HepG2 (cell line): ENCODE measurements at regions not wholly inside any gene's neighbourhood (a gene's known extent, or its start where the extent isn't known, plus 50 kb on each side); places are given as distances from the start of the nearest gene placed in this dataset.

Experiments
- ATAC-seq: fragments of 200-7000 bp; cut with Tn5 transposase; 3 replicates; pipeline ENCODE4 v1.9.1; 2020; ENCODE audit warnings: mild to moderate bottlenecking, moderate library complexity
- BruUV-seq: library from RNA; stranded (reverse); fragments of 400-500 nt; replicated peaks from 2 replicates; lab custom pipeline; 2021; lab: Mats Ljungman, UMichigan
- CTCF ChIA-PET: fragments of 300-600 bp; formaldehyde crosslinking; extraction: SDS; loops from one replicate; lab custom pipeline; 2021; ENCODE audit warnings: low total read pairs, inconsistent platforms, low intra/inter-chr PET ratio; lab: Yijun Ruan, JAX
- POLR2A ChIA-PET: fragments of 350-600 bp; sonication (Branson Sonifier 250); formaldehyde crosslinking; loops from one replicate; lab custom pipeline; 2020; ENCODE audit warnings: antibody characterized with exemption, inconsistent platforms; lab: Yijun Ruan, JAX
- DNase-seq: peaks from one replicate; pipeline ENCODE4 v3.0.0-alpha.2; 2015; ENCODE audit warnings: low spot score
- FAIRE-seq: peaks from 3 replicates; lab custom pipeline; 2011; peaks lifted over from hg19 to GRCh38; lab: Jason Lieb, UNC
- H2AFZ ChIP-seq: one replicate; pipeline ENCODE4 v1.6.1; 2011; ENCODE audit warnings: low read length, inconsistent platforms
- H3K27ac ChIP-seq: fragments of 300-600 bp; 3 replicates; pipeline ENCODE4 v1.8.0; 2011; ENCODE audit warnings: mixed run types, mild to moderate bottlenecking, mixed read lengths, low read length, inconsistent platforms; ENCODE audit not compliant: insufficient read depth; ENCODE audit errors: extremely low read length
- H3K27me3 ChIP-seq, 2 experiments: fragments of 200-600 bp in 1 of 2; 2 replicates in 1 of 2; 3 replicates in 1 of 2; pipeline versions ENCODE4 v1.6.0 to v1.8.0; 2011; ENCODE audit warnings: low read length in 2 of 2, mild to moderate bottlenecking in 2 of 2, moderate library complexity in 2 of 2, inconsistent platforms in 1 of 2; ENCODE audit not compliant: insufficient read depth in 2 of 2, control insufficient read depth in 1 of 2
- H3K36me3 ChIP-seq, 2 experiments: fragments of 200-600 bp in 1 of 2; replicated peaks in 1 of 2; 2 replicates in 1 of 2; 3 replicates in 1 of 2; pipeline versions ENCODE4 v1.5.1 to v1.8.0; 2011; ENCODE audit warnings: low read length in 2 of 2, inconsistent platforms in 1 of 2; ENCODE audit not compliant: insufficient read depth in 2 of 2, control insufficient read depth in 1 of 2
- H3K4me1 ChIP-seq: 2 replicates; pipeline ENCODE4 v1.5.1; 2012; ENCODE audit warnings: low read length, inconsistent platforms; ENCODE audit not compliant: insufficient read depth
- H3K4me2 ChIP-seq: 2 replicates; pipeline ENCODE4 v1.6.0; 2011; ENCODE audit warnings: low read depth, low read length, inconsistent platforms
- H3K4me3 ChIP-seq, 3 experiments: fragments of 200-600 bp in 1 of 3; sonication (generic), shearing (Covaris generic) in 1 of 3; replicated peaks in 1 of 3; 2 replicates each; pipeline ENCODE4 v1.5.1; 2011 to 2016; ENCODE audit warnings: low read length in 3 of 3, inconsistent platforms in 2 of 3, low read depth in 2 of 3, mild to moderate bottlenecking in 2 of 3, control low read depth in 1 of 3, mixed read lengths in 1 of 3; ENCODE audit not compliant: insufficient read depth in 1 of 3
- H3K79me2 ChIP-seq: one replicate; pipeline ENCODE4 v1.6.1; 2011; ENCODE audit warnings: low read length, inconsistent platforms; ENCODE audit not compliant: insufficient read depth
- H3K9ac ChIP-seq: 2 replicates; pipeline ENCODE4 v1.6.0; 2011; ENCODE audit warnings: mild to moderate bottlenecking, low read depth, low read length, inconsistent platforms; ENCODE audit not compliant: insufficient read depth
- H3K9me3 ChIP-seq: 2 replicates; pipeline ENCODE4 v1.5.1; 2012; ENCODE audit warnings: mild to moderate bottlenecking, low read length
- H4K20me1 ChIP-seq: 2 replicates; pipeline ENCODE4 v1.6.0; 2011; ENCODE audit warnings: inconsistent platforms, mild to moderate bottlenecking, low read length, moderate library complexity; ENCODE audit not compliant: insufficient read depth
- EEA1 ChIP-seq: sonication (generic); formaldehyde crosslinking; IDR thresholded peaks from 2 replicates; pipeline ENCODE4 v1.5.1; 2020; ENCODE audit warnings: mild to moderate bottlenecking, missing genetic modification reagents, borderline replicate concordance
- JUN ChIP-seq: sonication (generic); formaldehyde crosslinking; IDR thresholded peaks from 2 replicates; pipeline ENCODE4 v1.4.0; 2020; ENCODE audit warnings: mild to moderate bottlenecking, missing genetic modification reagents
- PHF21A ChIP-seq: sonication (generic); formaldehyde crosslinking; IDR thresholded peaks from 2 replicates; pipeline ENCODE4 v1.5.0; 2020; ENCODE audit warnings: mild to moderate bottlenecking, missing genetic modification reagents
- RFX1 ChIP-seq: fragments of 450-650 bp; IDR thresholded peaks from 2 replicates; pipeline ENCODE4 v1.6.1; 2017
- SAP130 ChIP-seq: IDR thresholded peaks from 2 replicates; pipeline ENCODE4 v1.6.1; 2016; ENCODE audit warnings: low read depth
- ZNF362 ChIP-seq: sonication (generic); formaldehyde crosslinking; IDR thresholded peaks from 2 replicates; pipeline ENCODE4 v1.4.0; 2020; ENCODE audit warnings: missing genetic modification reagents, mild to moderate bottlenecking, borderline replicate concordance
- ZNF496 ChIP-seq: sonication (generic); formaldehyde crosslinking; IDR thresholded peaks from 2 replicates; pipeline ENCODE4 v1.8.1; 2023; ENCODE audit warnings: mild to moderate bottlenecking, moderate library complexity, missing genetic modification reagents; ENCODE audit not compliant: insufficient replicate concordance
- ZNF800 ChIP-seq: sonication (generic); formaldehyde crosslinking; IDR thresholded peaks from 2 replicates; pipeline ENCODE4 v1.4.0; 2020; ENCODE audit warnings: missing genetic modification reagents
- WGBS: methylation state at CpG from one replicate; pipeline ENCODE4 v1.1.6; 2017; ENCODE audit warnings: low lambda C conversion rate; 5-methylcytosine and 5-hydroxymethylcytosine counted together
- in situ Hi-C: cut with HindIII; loops from 2 replicates; pipeline ENCODE4 v1.10.0; 2017; ENCODE audit warnings: low pct_unique_long_range_greater_than_20kb; ENCODE audit not compliant: extremely low pct_ligation_motif_present
- intact Hi-C: fragments of 100-400 bp; cut with micrococcal nuclease; formaldehyde crosslinking; loops from one replicate; pipeline ENCODE4 v1.10.0; 2022; ENCODE audit not compliant: unreplicated experiment

GRCh38 chr4:138085736-138086305 is 156.3 kb downstream of the SLC7A11 start:
- H3K4me1 ChIP-seq: peaks cover 16% of the 10 kb centered on the region
- intact Hi-C loops: no loop called here
- ChIA-PET CTCF (no interaction called here), POLR2A (no interaction called here)
- no peak for DNase-seq
- no peak overlapping the region for H3K4me2 ChIP-seq
- H3K9ac ChIP-seq: no peak overlapping the region
- no peak for TF ChIP-seq ZNF496
- no peak for TF ChIP-seq EEA1
- no peak for TF ChIP-seq RFX1
- TF ChIP-seq ZNF362: no peak
- TF ChIP-seq PHF21A (CRISPR knock-in tag): no peak
- TF ChIP-seq SAP130 (CRISPR knock-in tag): no peak
- no peak for TF ChIP-seq JUN (CRISPR knock-in tag)
- TF ChIP-seq ZNF800 (CRISPR knock-in tag): no peak
- no peak overlapping the region for H3K4me3 ChIP-seq
- ATAC-seq: no peak
- H3K27me3 ChIP-seq: no peaks in the 10 kb centered on the region
- FAIRE-seq: no peak
- H3K9me3 ChIP-seq: no peaks in the 10 kb centered on the region
- no peaks in the 10 kb centered on the region for H3K36me3 ChIP-seq
- no peak overlapping the region for H2AFZ ChIP-seq
- no TSS peak for BruUV-seq
- H4K20me1 ChIP-seq: no peaks in the 10 kb centered on the region
- in situ Hi-C loops: no loop called here
- H3K27ac ChIP-seq: no peak overlapping the region
- WGBS: 73% methylated on average over 5 of the region's 5 CpGs
- H3K79me2 ChIP-seq: no peaks in the 10 kb centered on the region
